Retinal pigment epithelial cell (primary cell): ENCODE measurements at regions not wholly inside any gene's neighbourhood (a gene's known extent, or its start where the extent isn't known, plus 50 kb on each side); places are given as distances from the start of the nearest gene placed in this dataset.

ENCODE experiments used
- DNase-seq: peaks from one replicate; pipeline ENCODE4 v3.0.0-alpha.2; 2010; ENCODE audit warnings: low read depth
- H3K4me3 ChIP-seq: 2 replicates; pipeline ENCODE4 v1.5.1; 2011; ENCODE audit warnings: mild to moderate bottlenecking, low read length, control low read depth, moderate library complexity
- TF ChIP-seq, protein P1 (sequence below): conservative IDR thresholded peaks from 2 replicates; pipeline ENCODE4 v1.5.1; 2011; ENCODE audit warnings: low read depth, low read length, control low read depth, inconsistent platforms

DNA sequence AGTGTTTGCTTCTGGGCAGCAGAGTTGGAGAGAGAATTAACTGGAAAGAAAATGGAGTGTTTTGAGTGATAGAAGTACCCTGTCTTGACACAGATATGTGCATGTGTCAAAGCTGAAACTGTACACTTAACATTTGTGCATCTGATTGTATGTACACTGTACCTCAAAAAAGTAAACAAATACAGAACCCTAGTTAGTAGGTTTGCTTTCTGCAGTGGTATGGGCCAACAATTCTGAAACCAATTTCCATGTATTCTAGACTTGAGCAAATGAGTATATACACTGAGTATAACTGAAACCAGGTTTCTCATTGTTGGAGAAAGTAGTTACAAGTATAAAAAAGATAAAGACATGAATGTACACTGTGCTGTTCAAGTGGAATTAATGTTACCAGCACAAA lies 52.4 kb downstream of the ELAPOR2 start:
- no peak for DNase-seq
- no peak overlapping the region for H3K4me3 ChIP-seq
- TF ChIP-seq, protein P1, sequence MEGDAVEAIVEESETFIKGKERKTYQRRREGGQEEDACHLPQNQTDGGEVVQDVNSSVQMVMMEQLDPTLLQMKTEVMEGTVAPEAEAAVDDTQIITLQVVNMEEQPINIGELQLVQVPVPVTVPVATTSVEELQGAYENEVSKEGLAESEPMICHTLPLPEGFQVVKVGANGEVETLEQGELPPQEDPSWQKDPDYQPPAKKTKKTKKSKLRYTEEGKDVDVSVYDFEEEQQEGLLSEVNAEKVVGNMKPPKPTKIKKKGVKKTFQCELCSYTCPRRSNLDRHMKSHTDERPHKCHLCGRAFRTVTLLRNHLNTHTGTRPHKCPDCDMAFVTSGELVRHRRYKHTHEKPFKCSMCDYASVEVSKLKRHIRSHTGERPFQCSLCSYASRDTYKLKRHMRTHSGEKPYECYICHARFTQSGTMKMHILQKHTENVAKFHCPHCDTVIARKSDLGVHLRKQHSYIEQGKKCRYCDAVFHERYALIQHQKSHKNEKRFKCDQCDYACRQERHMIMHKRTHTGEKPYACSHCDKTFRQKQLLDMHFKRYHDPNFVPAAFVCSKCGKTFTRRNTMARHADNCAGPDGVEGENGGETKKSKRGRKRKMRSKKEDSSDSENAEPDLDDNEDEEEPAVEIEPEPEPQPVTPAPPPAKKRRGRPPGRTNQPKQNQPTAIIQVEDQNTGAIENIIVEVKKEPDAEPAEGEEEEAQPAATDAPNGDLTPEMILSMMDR, result no peak

GRCh38 chr7:87004956-87005355 lies 54.5 kb downstream of the ELAPOR2 start:
- no peak overlapping the region for H3K4me3 ChIP-seq
- TF ChIP-seq, protein P1, result no peak
- DNase-seq, result no peak

DNA sequence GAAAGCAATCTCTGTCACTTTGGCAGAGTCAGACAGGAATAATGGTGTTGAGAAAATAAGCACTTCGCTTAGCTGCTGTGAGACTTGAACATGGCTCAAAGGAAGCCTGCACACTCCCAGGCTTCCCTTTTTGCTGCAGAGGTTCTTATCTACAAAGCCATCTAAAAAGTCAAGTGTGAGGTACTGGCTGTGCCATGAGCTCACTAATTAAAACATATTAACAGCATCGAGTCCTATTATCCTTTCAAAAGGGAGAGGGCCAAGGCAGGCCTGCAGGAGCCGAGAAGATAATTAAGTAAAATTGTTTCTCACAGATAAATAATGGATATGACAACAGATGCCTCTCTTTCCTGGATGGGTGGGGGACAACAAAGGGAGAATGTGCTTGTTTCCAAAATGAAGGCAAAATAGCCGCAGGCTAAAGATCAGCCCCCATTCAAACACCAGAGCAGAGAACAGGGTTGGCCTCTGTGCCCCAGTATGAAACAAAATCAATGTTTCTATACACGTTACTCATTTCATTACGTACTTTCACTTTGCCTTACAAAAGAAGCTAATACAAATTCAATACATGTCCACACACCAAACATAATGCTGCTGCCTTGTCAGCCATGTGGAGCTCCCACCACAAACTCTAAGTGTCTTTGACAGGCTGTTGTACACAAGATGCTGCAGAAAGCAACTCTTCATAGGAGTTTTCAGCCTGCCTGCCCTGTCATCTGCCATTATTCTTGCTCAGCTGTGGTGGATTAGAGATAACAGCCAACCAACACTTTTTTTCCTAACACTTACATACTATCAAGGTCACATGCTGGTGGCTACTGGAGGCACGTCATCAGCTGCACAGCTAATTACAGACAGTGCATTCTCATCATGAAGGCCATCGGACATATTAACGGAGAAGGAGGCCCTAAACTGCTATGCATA lies 55.3 kb downstream of the ELAPOR2 start:
- no peak overlapping the region for H3K4me3 ChIP-seq
- no peak for DNase-seq
- TF ChIP-seq, protein P1, result no peak

GRCh38 chr7:87001214-87001613 lies 58.2 kb downstream of the ELAPOR2 start:
- TF ChIP-seq, protein P1, result no peak
- DNase-seq, result no peak
- no peak overlapping the region for H3K4me3 ChIP-seq

DNA sequence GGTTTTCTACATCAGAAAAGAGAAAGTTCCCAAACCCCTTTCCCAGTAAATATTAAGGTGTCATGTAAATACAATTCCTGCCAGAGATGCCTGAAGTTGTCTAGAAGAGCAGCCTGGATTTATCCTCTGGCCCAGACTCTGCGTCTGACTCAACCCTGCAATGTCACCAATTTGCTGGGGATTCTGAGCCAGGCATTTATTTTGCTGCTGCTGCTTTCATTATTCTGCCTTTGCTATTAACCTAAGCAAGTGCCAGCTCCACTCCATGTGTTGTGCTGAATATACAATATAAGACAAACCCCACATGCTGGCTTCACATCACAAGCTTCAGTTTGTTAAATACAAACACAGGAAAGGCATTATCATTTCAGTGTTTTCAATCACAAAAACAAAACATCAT lies 59.1 kb downstream of the ELAPOR2 start:
- TF ChIP-seq, protein P1, result no peak
- no peak for DNase-seq
- no peak overlapping the region for H3K4me3 ChIP-seq

- no peak for DNase-seq
- H3K4me3 ChIP-seq, result no peak overlapping the region
Measured at GRCh38 chr7:86999750-87000149, 59.7 kb downstream of the ELAPOR2 start.

More at GRCh38 chr7:86999750-87000149, 59.7 kb downstream of the ELAPOR2 start:
- TF ChIP-seq, protein P1, result no peak
